ENCODE measurements at regions not wholly inside any gene's neighbourhood (a gene's known extent, or its start where the extent isn't known, plus 50 kb on each side); places are given as distances from the start of the nearest gene placed in this dataset.

GRCh38 chr4:127284236-127284635 is 348.5 kb upstream of the INTU start:
- no peak for TF ChIP-seq BACH2 (CRISPR knock-in tag; IDR thresholded peaks at IDR 0.05; ENCODE audit: borderline replicate concordance)
- TF ChIP-seq ESRRG (CRISPR knock-in tag; IDR thresholded peaks at IDR 0.05): no peak
- TF ChIP-seq TCF4 (CRISPR knock-in tag; IDR thresholded peaks at IDR 0.05; ENCODE audit: borderline replicate concordance): no peak
- no peak for TF ChIP-seq ZC3H10 (CRISPR knock-in tag; IDR thresholded peaks at IDR 0.05)
- TF ChIP-seq POU6F1 (CRISPR knock-in tag; IDR thresholded peaks at IDR 0.05; ENCODE audit: borderline replicate concordance, low read depth): no peak
- TF ChIP-seq ISL1 (CRISPR knock-in tag; IDR thresholded peaks at IDR 0.05): no peak
- TF ChIP-seq ZNF70 (CRISPR knock-in tag; IDR thresholded peaks at IDR 0.05): no peak
- TF ChIP-seq GLIS3 (CRISPR knock-in tag; IDR thresholded peaks at IDR 0.05): no peak
- no peak for TF ChIP-seq ZNF565 (CRISPR knock-in tag; conservative IDR thresholded peaks at IDR 0.05; ENCODE audit: low read depth)
- TF ChIP-seq OSR1 (CRISPR knock-in tag; IDR thresholded peaks at IDR 0.05): no peak
- no peak for TF ChIP-seq CSRNP3 (CRISPR knock-in tag; IDR thresholded peaks at IDR 0.05)
- TF ChIP-seq CREB5 (CRISPR knock-in tag; IDR thresholded peaks at IDR 0.05; ENCODE audit: low read depth): no peak
- no peak for TF ChIP-seq SNAI2 (CRISPR knock-in tag; IDR thresholded peaks at IDR 0.05)
- no peak for ATAC-seq

- TF ChIP-seq ZNF70 (CRISPR knock-in tag; IDR thresholded peaks at IDR 0.05) (no peak), TCF4 (CRISPR knock-in tag; IDR thresholded peaks at IDR 0.05; ENCODE audit: borderline replicate concordance) (no peak), TOX (CRISPR knock-in tag; IDR thresholded peaks at IDR 0.05; ENCODE audit: borderline replicate concordance) (no peak), ZNF8 (CRISPR knock-in tag; IDR thresholded peaks at IDR 0.05) (no peak), BACH2 (CRISPR knock-in tag; IDR thresholded peaks at IDR 0.05; ENCODE audit: borderline replicate concordance) (no peak), CSDC2 (CRISPR knock-in tag; IDR thresholded peaks at IDR 0.05) (no peak), GLIS3 (CRISPR knock-in tag; IDR thresholded peaks at IDR 0.05) (no peak), ZC3H10 (CRISPR knock-in tag; IDR thresholded peaks at IDR 0.05) (no peak), SNAI2 (CRISPR knock-in tag; IDR thresholded peaks at IDR 0.05) (no peak), ISL1 (CRISPR knock-in tag; IDR thresholded peaks at IDR 0.05) (no peak)
- TF ChIP-seq, protein P1, sequence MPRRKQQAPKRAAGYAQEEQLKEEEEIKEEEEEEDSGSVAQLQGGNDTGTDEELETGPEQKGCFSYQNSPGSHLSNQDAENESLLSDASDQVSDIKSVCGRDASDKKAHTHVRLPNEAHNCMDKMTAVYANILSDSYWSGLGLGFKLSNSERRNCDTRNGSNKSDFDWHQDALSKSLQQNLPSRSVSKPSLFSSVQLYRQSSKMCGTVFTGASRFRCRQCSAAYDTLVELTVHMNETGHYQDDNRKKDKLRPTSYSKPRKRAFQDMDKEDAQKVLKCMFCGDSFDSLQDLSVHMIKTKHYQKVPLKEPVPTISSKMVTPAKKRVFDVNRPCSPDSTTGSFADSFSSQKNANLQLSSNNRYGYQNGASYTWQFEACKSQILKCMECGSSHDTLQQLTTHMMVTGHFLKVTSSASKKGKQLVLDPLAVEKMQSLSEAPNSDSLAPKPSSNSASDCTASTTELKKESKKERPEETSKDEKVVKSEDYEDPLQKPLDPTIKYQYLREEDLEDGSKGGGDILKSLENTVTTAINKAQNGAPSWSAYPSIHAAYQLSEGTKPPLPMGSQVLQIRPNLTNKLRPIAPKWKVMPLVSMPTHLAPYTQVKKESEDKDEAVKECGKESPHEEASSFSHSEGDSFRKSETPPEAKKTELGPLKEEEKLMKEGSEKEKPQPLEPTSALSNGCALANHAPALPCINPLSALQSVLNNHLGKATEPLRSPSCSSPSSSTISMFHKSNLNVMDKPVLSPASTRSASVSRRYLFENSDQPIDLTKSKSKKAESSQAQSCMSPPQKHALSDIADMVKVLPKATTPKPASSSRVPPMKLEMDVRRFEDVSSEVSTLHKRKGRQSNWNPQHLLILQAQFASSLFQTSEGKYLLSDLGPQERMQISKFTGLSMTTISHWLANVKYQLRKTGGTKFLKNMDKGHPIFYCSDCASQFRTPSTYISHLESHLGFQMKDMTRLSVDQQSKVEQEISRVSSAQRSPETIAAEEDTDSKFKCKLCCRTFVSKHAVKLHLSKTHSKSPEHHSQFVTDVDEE (CRISPR knock-in tag; IDR thresholded peaks at IDR 0.05): no peak
- ATAC-seq: no peak
These were observed 341.4 kb upstream of the INTU start for GRCh38 chr4:127291316-127291715.

DNA sequence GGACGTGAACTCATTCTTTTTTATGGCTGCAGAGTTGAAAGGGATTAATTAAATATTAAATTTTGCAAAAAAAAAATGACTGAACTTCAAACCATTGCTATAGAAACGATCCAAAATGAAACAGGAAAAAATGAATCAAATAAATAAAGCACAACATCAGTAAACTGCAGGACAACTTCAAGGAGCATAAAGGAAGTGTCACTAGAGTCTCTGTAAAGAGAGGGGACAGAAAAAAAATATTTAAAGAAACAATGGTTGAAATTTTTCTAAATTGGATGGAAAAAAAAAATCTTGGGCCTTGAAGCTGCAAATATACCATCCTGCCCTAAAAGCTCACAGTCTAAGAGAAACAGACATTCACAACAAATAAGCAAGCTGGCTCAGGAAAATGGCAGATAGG is 339.3 kb upstream of the INTU start:
- no peak for ATAC-seq
- TF ChIP-seq, protein P2, sequence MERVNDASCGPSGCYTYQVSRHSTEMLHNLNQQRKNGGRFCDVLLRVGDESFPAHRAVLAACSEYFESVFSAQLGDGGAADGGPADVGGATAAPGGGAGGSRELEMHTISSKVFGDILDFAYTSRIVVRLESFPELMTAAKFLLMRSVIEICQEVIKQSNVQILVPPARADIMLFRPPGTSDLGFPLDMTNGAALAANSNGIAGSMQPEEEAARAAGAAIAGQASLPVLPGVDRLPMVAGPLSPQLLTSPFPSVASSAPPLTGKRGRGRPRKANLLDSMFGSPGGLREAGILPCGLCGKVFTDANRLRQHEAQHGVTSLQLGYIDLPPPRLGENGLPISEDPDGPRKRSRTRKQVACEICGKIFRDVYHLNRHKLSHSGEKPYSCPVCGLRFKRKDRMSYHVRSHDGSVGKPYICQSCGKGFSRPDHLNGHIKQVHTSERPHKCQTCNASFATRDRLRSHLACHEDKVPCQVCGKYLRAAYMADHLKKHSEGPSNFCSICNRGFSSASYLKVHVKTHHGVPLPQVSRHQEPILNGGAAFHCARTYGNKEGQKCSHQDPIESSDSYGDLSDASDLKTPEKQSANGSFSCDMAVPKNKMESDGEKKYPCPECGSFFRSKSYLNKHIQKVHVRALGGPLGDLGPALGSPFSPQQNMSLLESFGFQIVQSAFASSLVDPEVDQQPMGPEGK (CRISPR knock-in tag; IDR thresholded peaks at IDR 0.05; ENCODE audit: borderline replicate concordance): no peak
- no peak for TF ChIP-seq OSR1 (CRISPR knock-in tag; IDR thresholded peaks at IDR 0.05)
- no peak for TF ChIP-seq TOX (CRISPR knock-in tag; IDR thresholded peaks at IDR 0.05; ENCODE audit: borderline replicate concordance)
- no peak for TF ChIP-seq ZC3H10 (CRISPR knock-in tag; IDR thresholded peaks at IDR 0.05)
- no peak for TF ChIP-seq CSRNP3 (CRISPR knock-in tag; IDR thresholded peaks at IDR 0.05)
- no peak for TF ChIP-seq ZFP3 (CRISPR knock-in tag; IDR thresholded peaks at IDR 0.05)
- TF ChIP-seq BACH2 (CRISPR knock-in tag; IDR thresholded peaks at IDR 0.05; ENCODE audit: borderline replicate concordance): no peak
- no peak for TF ChIP-seq SNAI2 (CRISPR knock-in tag; IDR thresholded peaks at IDR 0.05)
- no peak for TF ChIP-seq PPARA (CRISPR knock-in tag; IDR thresholded peaks at IDR 0.05; ENCODE audit: borderline replicate concordance)
- no peak for TF ChIP-seq ESRRG (CRISPR knock-in tag; IDR thresholded peaks at IDR 0.05)
- no peak for TF ChIP-seq GLIS3 (CRISPR knock-in tag; IDR thresholded peaks at IDR 0.05)
- TF ChIP-seq CSDC2 (CRISPR knock-in tag; IDR thresholded peaks at IDR 0.05): no peak
- no peak for TF ChIP-seq POU6F1 (CRISPR knock-in tag; IDR thresholded peaks at IDR 0.05; ENCODE audit: borderline replicate concordance, low read depth)
- no peak for TF ChIP-seq ZNF565 (CRISPR knock-in tag; conservative IDR thresholded peaks at IDR 0.05; ENCODE audit: low read depth)
- no peak for TF ChIP-seq ZFP30 (CRISPR knock-in tag; IDR thresholded peaks at IDR 0.05)
- TF ChIP-seq ARNTL (CRISPR knock-in tag; IDR thresholded peaks at IDR 0.05; ENCODE audit: borderline replicate concordance, low read depth): no peak
- TF ChIP-seq CREB5 (CRISPR knock-in tag; IDR thresholded peaks at IDR 0.05; ENCODE audit: low read depth): no peak
